ENCODE measurements at regions not wholly inside any gene's neighbourhood (a gene's known extent, or its start where the extent isn't known, plus 50 kb on each side); places are given as distances from the start of the nearest gene placed in this dataset.

DNA sequence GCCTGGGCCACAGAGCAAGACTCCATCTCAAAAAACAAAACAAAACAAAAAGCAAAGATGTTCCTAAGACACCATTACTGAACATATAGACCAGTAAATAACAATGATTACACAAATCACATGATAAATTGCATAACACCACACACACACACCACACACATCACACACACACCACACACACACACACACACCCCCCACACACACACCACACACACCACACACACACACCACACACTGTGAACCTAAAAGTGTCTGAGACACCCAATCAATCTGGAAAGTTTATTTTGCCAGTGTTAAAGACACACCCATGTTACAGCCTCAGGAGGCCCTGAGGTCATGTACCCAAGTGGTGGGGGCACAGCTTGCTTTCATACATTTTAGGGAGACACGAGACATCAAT is 62.6 kb upstream of the ASAP2 start:
- H3K36me3 ChIP-seq (ENCODE audit: insufficient read depth, low read length): no peaks in the 10 kb centered on the region
- H3K4me3 ChIP-seq (ENCODE audit: low read length): no peak overlapping the region
- TF ChIP-seq, protein P1, sequence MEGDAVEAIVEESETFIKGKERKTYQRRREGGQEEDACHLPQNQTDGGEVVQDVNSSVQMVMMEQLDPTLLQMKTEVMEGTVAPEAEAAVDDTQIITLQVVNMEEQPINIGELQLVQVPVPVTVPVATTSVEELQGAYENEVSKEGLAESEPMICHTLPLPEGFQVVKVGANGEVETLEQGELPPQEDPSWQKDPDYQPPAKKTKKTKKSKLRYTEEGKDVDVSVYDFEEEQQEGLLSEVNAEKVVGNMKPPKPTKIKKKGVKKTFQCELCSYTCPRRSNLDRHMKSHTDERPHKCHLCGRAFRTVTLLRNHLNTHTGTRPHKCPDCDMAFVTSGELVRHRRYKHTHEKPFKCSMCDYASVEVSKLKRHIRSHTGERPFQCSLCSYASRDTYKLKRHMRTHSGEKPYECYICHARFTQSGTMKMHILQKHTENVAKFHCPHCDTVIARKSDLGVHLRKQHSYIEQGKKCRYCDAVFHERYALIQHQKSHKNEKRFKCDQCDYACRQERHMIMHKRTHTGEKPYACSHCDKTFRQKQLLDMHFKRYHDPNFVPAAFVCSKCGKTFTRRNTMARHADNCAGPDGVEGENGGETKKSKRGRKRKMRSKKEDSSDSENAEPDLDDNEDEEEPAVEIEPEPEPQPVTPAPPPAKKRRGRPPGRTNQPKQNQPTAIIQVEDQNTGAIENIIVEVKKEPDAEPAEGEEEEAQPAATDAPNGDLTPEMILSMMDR (IDR thresholded peaks at IDR 0.05): no peak
- Mint-ChIP-seq H3K27me3 (peaks cover 42% of the 10 kb centered on the region), H3K27ac (no peak overlapping the region), H3K9me3 (no peaks in the 10 kb centered on the region), H3K4me1 (ENCODE audit: low read depth) (peaks cover 5% of the 10 kb centered on the region), H3K36me3 (ENCODE audit: low read depth) (no peaks in the 10 kb centered on the region), H3K4me3 (no peak overlapping the region)
- peaks cover 0 to 6% of the 10 kb centered on the region in 2 experiments for H3K27me3 ChIP-seq (ENCODE audit: control insufficient read depth in 1 of 2, insufficient read depth in 2 of 2, low read length in 2 of 2)
- no peak overlapping the region for H3K27ac ChIP-seq (ENCODE audit: low read depth in 1 of 2, low read length in 2 of 2)
- no peaks in the 10 kb centered on the region for H3K9me3 ChIP-seq (ENCODE audit: control insufficient read depth in 1 of 2, insufficient read depth in 1 of 2, low read length in 2 of 2)
- POLR2A ChIA-PET: no interaction called here
- H3K4me1 ChIP-seq (ENCODE audit: insufficient read depth, low read length): peaks cover 7% of the 10 kb centered on the region
- intact Hi-C loops (cut with DNase I, micrococcal nuclease): loop anchor here (5.0 to 10.0 kb wide), 4 partner anchors 231 to 903 kb away; no protein-coding TSS in a partner anchor
- no peak for ATAC-seq (ENCODE audit: poor library complexity)
- CTCF ChIA-PET: no interaction called here
- no peak for DNase-seq

DNA sequence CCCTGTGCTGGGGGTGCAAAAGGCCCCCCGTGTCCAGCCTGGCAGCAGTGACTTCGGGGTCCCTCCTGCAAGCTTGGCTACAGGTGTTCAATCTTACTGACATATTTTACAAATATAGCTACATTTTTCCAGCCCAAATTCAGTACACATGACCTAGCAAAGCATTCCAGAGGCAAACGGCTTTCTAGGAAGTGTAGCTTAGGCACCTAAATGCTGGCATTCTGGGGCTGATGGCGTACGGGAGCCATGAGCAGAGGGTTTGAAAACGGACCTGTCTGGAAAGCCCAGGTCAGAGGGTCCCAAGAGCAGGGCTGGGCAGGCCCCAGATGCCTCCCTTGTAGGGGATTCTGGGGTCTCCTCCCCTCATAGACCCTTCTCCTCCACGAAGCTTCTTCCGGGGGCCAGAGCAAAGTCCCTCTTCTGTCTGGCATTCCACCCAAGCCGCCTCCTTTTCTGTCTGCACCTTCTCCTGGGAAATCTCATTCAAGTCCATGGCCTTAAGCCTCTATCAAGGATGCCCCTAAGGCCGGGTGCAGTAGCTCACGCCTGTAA is 63.3 kb upstream of the ASAP2 start:
- ChIA-PET POLR2A (no interaction called here), CTCF (no interaction called here)
- H3K4me3 Mint-ChIP-seq: no peak overlapping the region

DNA sequence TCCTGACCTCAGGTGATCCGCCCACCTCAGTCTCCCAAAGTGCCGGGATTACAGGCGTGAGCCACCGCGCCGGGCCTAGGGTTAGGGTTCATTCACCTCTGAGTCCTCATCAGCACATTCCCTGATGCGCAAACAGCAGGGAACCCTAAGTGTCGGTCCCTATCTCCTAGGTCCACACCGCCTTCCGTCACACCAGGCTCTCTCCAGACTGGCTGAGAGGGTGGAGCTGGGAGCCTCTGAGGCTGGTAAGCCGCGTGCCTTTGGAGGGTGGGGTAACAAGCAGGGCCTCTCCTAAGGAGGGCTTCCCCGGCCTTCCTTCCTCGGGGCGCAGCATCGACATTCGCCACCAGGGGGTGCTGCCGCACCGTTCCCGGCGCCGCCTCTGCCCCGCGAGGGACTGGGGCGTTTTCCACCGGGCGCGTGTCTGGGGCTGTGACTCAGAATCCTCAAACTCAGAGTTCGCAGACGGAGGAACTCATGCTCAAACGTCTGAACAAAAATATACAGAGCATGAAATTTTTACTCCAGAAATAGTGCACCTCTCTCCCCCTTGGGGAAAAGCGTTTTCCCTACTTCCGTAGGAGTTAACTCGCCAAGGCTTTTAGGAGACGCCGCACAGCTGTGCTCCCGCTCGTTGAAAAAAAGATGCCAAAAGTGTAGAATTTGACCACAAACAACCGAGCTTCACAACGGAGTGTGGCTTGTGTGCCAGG is 63.9 kb upstream of the ASAP2 start:
- Histone ChIP-seq H3K36me3 (ENCODE audit: insufficient read depth, low read length) (no peaks in the 10 kb centered on the region), H3K4me1 (ENCODE audit: insufficient read depth, low read length) (peaks cover 7% of the 10 kb centered on the region), H3K9me3 (ENCODE audit: control insufficient read depth in 1 of 2, insufficient read depth in 1 of 2, low read length in 2 of 2) (no peaks in the 10 kb centered on the region), H3K4me3 (ENCODE audit: low read length) (peak overlapping the region; percentile 20), H3K27me3 (ENCODE audit: control insufficient read depth in 1 of 2, insufficient read depth in 2 of 2, low read length in 2 of 2) (peaks cover 0 to 6% of the 10 kb centered on the region in 2 experiments), H3K27ac (ENCODE audit: low read depth in 1 of 2, low read length in 2 of 2) (no peak overlapping the region)
- H3K4me1 Mint-ChIP-seq (ENCODE audit: low read depth): peaks cover 5% of the 10 kb centered on the region
- ATAC-seq (ENCODE audit: poor library complexity): peak; percentile 95
- H3K27me3 Mint-ChIP-seq: peaks cover 39% of the 10 kb centered on the region
- H3K27ac Mint-ChIP-seq: no peak overlapping the region
- intact Hi-C loops (cut with DNase I, micrococcal nuclease): loop anchor here (5.0 to 10.0 kb wide), 4 partner anchors 232 to 905 kb away; no protein-coding TSS in a partner anchor
- peak; percentile 50 to 83 (median 70) for DNase-seq
- no peak overlapping the region for H3K4me3 Mint-ChIP-seq
- ChIA-PET CTCF (no interaction called here), POLR2A (no interaction called here)
- TF ChIP-seq, protein P1 (IDR thresholded peaks at IDR 0.05): peak; percentile 87
- H3K9me3 Mint-ChIP-seq: no peaks in the 10 kb centered on the region
- no peaks in the 10 kb centered on the region for H3K36me3 Mint-ChIP-seq (ENCODE audit: low read depth)

More for the DNA sequence above, 63.3 kb upstream of the ASAP2 start:
- Mint-ChIP-seq H3K27ac (no peak overlapping the region), H3K4me1 (ENCODE audit: low read depth) (peaks cover 5% of the 10 kb centered on the region), H3K9me3 (no peaks in the 10 kb centered on the region), H3K36me3 (ENCODE audit: low read depth) (no peaks in the 10 kb centered on the region), H3K27me3 (peaks cover 42% of the 10 kb centered on the region)
- ATAC-seq (ENCODE audit: poor library complexity) (no peak), DNase-seq (no peak)
- Histone ChIP-seq H3K4me3 (ENCODE audit: low read length) (no peak overlapping the region), H3K27ac (ENCODE audit: low read depth in 1 of 2, low read length in 2 of 2) (no peak overlapping the region), H3K4me1 (ENCODE audit: insufficient read depth, low read length) (peaks cover 7% of the 10 kb centered on the region), H3K36me3 (ENCODE audit: insufficient read depth, low read length) (no peaks in the 10 kb centered on the region), H3K27me3 (ENCODE audit: control insufficient read depth in 1 of 2, insufficient read depth in 2 of 2, low read length in 2 of 2) (peaks cover 0 to 6% of the 10 kb centered on the region in 2 experiments), H3K9me3 (ENCODE audit: control insufficient read depth in 1 of 2, insufficient read depth in 1 of 2, low read length in 2 of 2) (no peaks in the 10 kb centered on the region)
- TF ChIP-seq, protein P1 (IDR thresholded peaks at IDR 0.05): no peak
- intact Hi-C loops (cut with DNase I, micrococcal nuclease): loop anchor here (5.0 to 10.0 kb wide), 4 partner anchors 231 to 904 kb away; no protein-coding TSS in a partner anchor

All from CD4-positive, alpha-beta T cell (primary cell).